ENCODE measurements at regions not wholly inside any gene's neighbourhood (a gene's known extent, or its start where the extent isn't known, plus 50 kb on each side); places are given as distances from the start of the nearest gene placed in this dataset.

DNA sequence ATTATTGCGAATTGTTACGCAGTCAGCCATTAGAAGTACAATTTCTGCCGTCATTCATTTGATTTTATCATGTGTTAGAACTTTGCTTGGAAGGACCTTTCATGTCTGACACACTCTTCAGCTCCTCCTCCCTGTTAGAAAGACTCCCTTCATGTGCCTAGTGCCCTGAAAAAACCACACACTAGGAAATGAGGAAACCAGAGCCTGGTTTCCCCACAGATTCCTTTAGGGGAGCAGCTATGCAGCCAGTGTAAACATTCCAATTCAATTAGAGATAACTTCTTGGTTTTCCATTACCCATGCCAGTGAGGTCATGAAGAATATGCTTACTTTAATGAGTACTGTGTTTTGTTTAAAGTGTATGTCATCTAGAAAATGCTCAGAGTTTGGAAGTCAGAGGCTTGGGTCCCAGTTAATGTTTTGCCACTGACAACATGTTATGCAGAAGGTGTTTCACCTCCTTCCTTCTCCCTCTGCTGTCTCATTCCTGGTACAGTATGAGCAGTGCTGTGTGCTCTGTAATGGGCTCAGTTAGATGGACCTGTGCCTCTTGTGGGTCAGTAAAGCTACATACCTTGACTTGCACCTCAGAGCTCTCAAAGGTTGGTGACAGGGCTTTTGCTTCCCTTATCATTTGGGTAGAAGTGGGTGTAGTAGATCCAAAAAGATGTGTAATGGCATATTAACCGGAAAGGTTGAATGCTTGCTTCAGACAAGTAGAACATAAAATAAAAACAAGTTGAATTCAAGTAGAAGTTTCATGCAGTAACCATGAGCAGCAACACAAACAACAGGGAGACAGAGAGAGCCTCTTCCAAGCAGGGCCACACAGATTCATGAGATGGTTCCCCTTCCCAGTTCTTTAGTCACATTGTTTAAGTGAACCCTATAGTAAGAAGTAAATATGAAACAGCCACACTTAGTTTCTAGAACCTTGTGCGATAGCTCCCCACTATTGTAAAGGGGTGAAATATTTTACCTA is 52.6 kb upstream of the TNFAIP8 start (continued):
- TF ChIP-seq, protein P1, sequence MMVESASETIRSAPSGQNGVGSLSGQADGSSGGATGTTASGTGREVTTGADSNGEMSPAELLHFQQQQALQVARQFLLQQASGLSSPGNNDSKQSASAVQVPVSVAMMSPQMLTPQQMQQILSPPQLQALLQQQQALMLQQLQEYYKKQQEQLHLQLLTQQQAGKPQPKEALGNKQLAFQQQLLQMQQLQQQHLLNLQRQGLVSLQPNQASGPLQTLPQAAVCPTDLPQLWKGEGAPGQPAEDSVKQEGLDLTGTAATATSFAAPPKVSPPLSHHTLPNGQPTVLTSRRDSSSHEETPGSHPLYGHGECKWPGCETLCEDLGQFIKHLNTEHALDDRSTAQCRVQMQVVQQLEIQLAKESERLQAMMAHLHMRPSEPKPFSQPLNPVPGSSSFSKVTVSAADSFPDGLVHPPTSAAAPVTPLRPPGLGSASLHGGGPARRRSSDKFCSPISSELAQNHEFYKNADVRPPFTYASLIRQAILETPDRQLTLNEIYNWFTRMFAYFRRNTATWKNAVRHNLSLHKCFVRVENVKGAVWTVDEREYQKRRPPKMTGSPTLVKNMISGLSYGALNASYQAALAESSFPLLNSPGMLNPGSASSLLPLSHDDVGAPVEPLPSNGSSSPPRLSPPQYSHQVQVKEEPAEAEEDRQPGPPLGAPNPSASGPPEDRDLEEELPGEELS (CRISPR knock-in tag; IDR thresholded peaks at IDR 0.05) = no peak
- TF ChIP-seq ZNF423 (CRISPR knock-in tag; IDR thresholded peaks at IDR 0.05) = no peak

DNA sequence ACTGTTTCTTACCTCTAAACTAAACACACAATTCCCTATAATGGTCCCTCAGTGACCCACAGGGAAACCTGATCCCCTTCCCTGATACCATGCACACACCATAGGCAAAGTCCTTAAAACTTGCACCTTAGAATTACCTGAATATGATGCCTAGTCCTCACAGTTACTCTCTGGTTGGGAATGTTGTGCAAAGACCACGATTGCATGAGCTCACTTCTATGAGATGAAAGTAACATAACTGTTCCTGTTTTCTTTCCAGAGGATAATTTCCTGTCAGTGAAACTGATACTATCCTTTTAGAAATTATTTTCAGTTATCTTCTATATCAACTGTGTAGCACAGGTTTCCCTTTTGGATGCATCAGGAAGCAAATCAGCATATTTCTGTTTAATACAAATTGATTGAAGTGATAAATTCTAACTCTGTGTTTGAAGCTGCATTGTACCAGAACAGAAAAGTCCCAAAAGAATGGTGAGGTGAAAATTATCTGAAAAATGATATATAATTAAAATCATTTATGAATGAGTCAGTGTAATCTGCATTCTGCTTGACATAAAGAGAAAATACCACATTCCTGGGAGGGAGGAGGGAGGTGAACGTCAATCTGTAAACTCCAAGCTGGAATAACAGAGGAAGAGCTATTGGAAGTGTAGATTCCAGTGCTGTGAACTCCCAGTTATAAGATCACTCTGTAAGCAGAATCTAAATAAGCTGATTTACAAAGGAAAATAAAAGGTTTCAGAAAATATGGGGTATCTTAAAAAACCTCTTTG is 51.2 kb upstream of the TNFAIP8 start:
- H3K27me3 Mint-ChIP-seq (ENCODE audit: low read depth) = no peaks in the 10 kb centered on the region
- POLR2A ChIA-PET = no interaction called here

More for the DNA sequence above, 51.2 kb upstream of the TNFAIP8 start:
- ATAC-seq = no peak
- no peak overlapping the region for H3K4me3 Mint-ChIP-seq
- no peak overlapping the region for H3K27ac Mint-ChIP-seq
- no peak for DNase-seq (ENCODE audit: low spot score)
- no peak for TF ChIP-seq CREB1 (CRISPR knock-in tag; IDR thresholded peaks at IDR 0.05)
- TF ChIP-seq IRF2 (CRISPR knock-in tag; IDR thresholded peaks at IDR 0.05; ENCODE audit: borderline replicate concordance, low read depth) = no peak
- TF ChIP-seq ZBTB21 (CRISPR knock-in tag; IDR thresholded peaks at IDR 0.05; ENCODE audit: borderline replicate concordance) = no peak
- TF ChIP-seq, protein P1 (CRISPR knock-in tag; IDR thresholded peaks at IDR 0.05) = no peak
- no peak for TF ChIP-seq GTF2I (CRISPR knock-in tag; conservative IDR thresholded peaks at IDR 0.05)
- no peak for TF ChIP-seq HMGA2 (CRISPR knock-in tag; IDR thresholded peaks at IDR 0.05)
- no peak for TF ChIP-seq RORB (CRISPR knock-in tag; IDR thresholded peaks at IDR 0.05)
- TF ChIP-seq, protein P2, sequence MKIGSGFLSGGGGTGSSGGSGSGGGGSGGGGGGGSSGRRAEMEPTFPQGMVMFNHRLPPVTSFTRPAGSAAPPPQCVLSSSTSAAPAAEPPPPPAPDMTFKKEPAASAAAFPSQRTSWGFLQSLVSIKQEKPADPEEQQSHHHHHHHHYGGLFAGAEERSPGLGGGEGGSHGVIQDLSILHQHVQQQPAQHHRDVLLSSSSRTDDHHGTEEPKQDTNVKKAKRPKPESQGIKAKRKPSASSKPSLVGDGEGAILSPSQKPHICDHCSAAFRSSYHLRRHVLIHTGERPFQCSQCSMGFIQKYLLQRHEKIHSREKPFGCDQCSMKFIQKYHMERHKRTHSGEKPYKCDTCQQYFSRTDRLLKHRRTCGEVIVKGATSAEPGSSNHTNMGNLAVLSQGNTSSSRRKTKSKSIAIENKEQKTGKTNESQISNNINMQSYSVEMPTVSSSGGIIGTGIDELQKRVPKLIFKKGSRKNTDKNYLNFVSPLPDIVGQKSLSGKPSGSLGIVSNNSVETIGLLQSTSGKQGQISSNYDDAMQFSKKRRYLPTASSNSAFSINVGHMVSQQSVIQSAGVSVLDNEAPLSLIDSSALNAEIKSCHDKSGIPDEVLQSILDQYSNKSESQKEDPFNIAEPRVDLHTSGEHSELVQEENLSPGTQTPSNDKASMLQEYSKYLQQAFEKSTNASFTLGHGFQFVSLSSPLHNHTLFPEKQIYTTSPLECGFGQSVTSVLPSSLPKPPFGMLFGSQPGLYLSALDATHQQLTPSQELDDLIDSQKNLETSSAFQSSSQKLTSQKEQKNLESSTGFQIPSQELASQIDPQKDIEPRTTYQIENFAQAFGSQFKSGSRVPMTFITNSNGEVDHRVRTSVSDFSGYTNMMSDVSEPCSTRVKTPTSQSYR (CRISPR knock-in tag; IDR thresholded peaks at IDR 0.05) = no peak
- TF ChIP-seq, protein P3, sequence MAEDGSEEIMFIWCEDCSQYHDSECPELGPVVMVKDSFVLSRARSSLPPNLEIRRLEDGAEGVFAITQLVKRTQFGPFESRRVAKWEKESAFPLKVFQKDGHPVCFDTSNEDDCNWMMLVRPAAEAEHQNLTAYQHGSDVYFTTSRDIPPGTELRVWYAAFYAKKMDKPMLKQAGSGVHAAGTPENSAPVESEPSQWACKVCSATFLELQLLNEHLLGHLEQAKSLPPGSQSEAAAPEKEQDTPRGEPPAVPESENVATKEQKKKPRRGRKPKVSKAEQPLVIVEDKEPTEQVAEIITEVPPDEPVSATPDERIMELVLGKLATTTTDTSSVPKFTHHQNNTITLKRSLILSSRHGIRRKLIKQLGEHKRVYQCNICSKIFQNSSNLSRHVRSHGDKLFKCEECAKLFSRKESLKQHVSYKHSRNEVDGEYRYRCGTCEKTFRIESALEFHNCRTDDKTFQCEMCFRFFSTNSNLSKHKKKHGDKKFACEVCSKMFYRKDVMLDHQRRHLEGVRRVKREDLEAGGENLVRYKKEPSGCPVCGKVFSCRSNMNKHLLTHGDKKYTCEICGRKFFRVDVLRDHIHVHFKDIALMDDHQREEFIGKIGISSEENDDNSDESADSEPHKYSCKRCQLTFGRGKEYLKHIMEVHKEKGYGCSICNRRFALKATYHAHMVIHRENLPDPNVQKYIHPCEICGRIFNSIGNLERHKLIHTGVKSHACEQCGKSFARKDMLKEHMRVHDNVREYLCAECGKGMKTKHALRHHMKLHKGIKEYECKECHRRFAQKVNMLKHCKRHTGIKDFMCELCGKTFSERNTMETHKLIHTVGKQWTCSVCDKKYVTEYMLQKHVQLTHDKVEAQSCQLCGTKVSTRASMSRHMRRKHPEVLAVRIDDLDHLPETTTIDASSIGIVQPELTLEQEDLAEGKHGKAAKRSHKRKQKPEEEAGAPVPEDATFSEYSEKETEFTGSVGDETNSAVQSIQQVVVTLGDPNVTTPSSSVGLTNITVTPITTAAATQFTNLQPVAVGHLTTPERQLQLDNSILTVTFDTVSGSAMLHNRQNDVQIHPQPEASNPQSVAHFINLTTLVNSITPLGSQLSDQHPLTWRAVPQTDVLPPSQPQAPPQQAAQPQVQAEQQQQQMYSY (CRISPR knock-in tag; IDR thresholded peaks at IDR 0.05) = no peak
- TF ChIP-seq ZNF219 (CRISPR knock-in tag; IDR thresholded peaks at IDR 0.05; ENCODE audit: borderline replicate concordance) = no peak
- TF ChIP-seq, protein P4, sequence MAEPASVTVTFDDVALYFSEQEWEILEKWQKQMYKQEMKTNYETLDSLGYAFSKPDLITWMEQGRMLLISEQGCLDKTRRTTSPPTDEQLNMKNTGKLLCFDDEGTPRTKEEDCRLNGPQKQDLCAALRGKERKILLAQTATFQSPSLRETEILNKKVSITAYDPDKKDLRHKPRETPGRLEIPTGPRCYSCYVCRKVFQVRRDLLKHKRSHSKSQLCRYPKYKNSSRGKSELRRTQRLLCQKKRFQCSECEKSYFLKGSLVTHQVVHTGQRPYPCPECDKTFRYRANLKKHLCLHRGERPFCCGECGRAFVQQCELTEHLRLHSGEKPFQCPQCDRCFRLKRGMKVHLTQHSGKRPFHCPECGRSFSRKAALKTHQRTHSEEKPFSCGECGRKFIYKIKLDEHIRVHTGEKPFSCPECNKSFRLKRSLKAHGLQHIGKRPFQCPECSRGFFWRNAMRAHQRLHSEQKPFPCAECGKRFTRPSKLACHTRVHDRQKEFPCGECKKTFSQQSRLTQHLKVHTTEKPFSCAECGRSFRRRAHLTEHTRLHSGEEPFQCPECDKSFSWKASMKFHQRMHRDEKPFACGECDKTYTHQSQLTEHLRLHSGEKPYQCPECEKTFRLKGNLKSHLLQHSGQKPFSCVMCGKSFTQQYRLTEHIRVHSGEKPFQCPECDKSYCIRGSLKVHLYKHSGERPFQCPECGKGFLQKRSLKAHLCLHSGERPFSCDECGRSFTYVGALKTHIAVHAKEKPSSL (CRISPR knock-in tag; conservative IDR thresholded peaks at IDR 0.05) = no peak
- TF ChIP-seq, protein P5, sequence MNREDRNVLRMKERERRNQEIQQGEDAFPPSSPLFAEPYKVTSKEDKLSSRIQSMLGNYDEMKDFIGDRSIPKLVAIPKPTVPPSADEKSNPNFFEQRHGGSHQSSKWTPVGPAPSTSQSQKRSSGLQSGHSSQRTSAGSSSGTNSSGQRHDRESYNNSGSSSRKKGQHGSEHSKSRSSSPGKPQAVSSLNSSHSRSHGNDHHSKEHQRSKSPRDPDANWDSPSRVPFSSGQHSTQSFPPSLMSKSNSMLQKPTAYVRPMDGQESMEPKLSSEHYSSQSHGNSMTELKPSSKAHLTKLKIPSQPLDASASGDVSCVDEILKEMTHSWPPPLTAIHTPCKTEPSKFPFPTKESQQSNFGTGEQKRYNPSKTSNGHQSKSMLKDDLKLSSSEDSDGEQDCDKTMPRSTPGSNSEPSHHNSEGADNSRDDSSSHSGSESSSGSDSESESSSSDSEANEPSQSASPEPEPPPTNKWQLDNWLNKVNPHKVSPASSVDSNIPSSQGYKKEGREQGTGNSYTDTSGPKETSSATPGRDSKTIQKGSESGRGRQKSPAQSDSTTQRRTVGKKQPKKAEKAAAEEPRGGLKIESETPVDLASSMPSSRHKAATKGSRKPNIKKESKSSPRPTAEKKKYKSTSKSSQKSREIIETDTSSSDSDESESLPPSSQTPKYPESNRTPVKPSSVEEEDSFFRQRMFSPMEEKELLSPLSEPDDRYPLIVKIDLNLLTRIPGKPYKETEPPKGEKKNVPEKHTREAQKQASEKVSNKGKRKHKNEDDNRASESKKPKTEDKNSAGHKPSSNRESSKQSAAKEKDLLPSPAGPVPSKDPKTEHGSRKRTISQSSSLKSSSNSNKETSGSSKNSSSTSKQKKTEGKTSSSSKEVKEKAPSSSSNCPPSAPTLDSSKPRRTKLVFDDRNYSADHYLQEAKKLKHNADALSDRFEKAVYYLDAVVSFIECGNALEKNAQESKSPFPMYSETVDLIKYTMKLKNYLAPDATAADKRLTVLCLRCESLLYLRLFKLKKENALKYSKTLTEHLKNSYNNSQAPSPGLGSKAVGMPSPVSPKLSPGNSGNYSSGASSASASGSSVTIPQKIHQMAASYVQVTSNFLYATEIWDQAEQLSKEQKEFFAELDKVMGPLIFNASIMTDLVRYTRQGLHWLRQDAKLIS (CRISPR knock-in tag; IDR thresholded peaks at IDR 0.05; ENCODE audit: borderline replicate concordance) = no peak
- H3K4me1 Mint-ChIP-seq = peaks cover 20% of the 10 kb centered on the region
- CTCF ChIA-PET = interaction anchor here (1.1 kb wide), 1 partner anchor 317 kb away, joined by 4 read pairs; the partner anchor contains the start of gene DTWD2
- H3K9me3 Mint-ChIP-seq = peaks cover 16% of the 10 kb centered on the region
- H3K36me3 Mint-ChIP-seq = peaks cover 18% of the 10 kb centered on the region

Measured in WTC11 (cell line).